ENCODE measurements at regions not wholly inside any gene's neighbourhood (a gene's known extent, or its start where the extent isn't known, plus 50 kb on each side); places are given as distances from the start of the nearest gene placed in this dataset.

GRCh38 chr21:24153137-24153536 is 1454.1 kb downstream of the MRPL39 start:
- H3K79me2 ChIP-seq (replicated peaks; ENCODE audit: insufficient read depth) = no peaks in the 10 kb centered on the region
- H3K9me2 ChIP-seq (ENCODE audit: insufficient read depth) = no peaks in the 10 kb centered on the region
- no peak overlapping the region for H3K4me3 ChIP-seq
- no peak overlapping the region for H3K27ac ChIP-seq (ENCODE audit: low read depth)
- Mint-ChIP-seq H3K4me1 (no peaks in the 10 kb centered on the region), H3K36me3 (ENCODE audit: low read depth) (0 out of 3 replicates have a peak, but pooled peaks cover 3% of the 10 kb centered on the region), H3K9me3 (peaks cover 57% of the 10 kb centered on the region), H3K4me3 (no peak overlapping the region), H3K27me3 (ENCODE audit: insufficient read depth, low read depth, poor library complexity) (no peaks in the 10 kb centered on the region), H3K27ac (no peak overlapping the region)
- H4K20me1 ChIP-seq (replicated peaks; ENCODE audit: insufficient read depth) = no peaks in the 10 kb centered on the region
- no peak for ATAC-seq
- no peak for DNase-seq (ENCODE audit: low spot score)
- no peak overlapping the region for H2AFZ ChIP-seq
- TF ChIP-seq NANOG (IDR thresholded peaks at IDR 0.05; ENCODE audit: borderline replicate concordance) (no peak), ZNF114 (CRISPR knock-in tag; IDR thresholded peaks at IDR 0.05) (no peak), EZH2phosphoT487 (IDR thresholded peaks at IDR 0.05; ENCODE audit: unreplicated experiment) (no peak), JUNB (IDR thresholded peaks at IDR 0.05; ENCODE audit: unreplicated experiment) (no peak), STAT1 (IDR thresholded peaks at IDR 0.05; ENCODE audit: unreplicated experiment) (no peak), ZNF462 (CRISPR knock-in tag; IDR thresholded peaks at IDR 0.05) (no peak), EZH2 (IDR thresholded peaks at IDR 0.05; ENCODE audit: low read depth, unreplicated experiment) (no peak), ZNF331 (CRISPR knock-in tag; IDR thresholded peaks at IDR 0.05; ENCODE audit: low read depth) (no peak), REST (IDR thresholded peaks at IDR 0.05; ENCODE audit: unreplicated experiment) (no peak), CTCF (conservative IDR thresholded peaks at IDR 0.05; ENCODE audit: low read depth in 2 of 2) (no peak), POLR2AphosphoS5 (IDR thresholded peaks at IDR 0.05; ENCODE audit: low read depth) (no peak), ETS1 (IDR thresholded peaks at IDR 0.05) (no peak), CREB1 (CRISPR knock-in tag; IDR thresholded peaks at IDR 0.05; ENCODE audit: low read depth) (no peak)
- H3K4me1 ChIP-seq (ENCODE audit: insufficient read depth) = no peaks in the 10 kb centered on the region
- H3K36me3 ChIP-seq (ENCODE audit: insufficient read depth) = no peaks in the 10 kb centered on the region
- no peaks in the 10 kb centered on the region for H3F3A ChIP-seq (replicated peaks; ENCODE audit: low read depth)
- no peak overlapping the region for H3K4me2 ChIP-seq
- H3K27me3 ChIP-seq (ENCODE audit: insufficient read depth) = no peaks in the 10 kb centered on the region

All from GM23338 (cell line).